PC-3 (cell line): ENCODE measurements at regions not wholly inside any gene's neighbourhood (a gene's known extent, or its start where the extent isn't known, plus 50 kb on each side); places are given as distances from the start of the nearest gene placed in this dataset.

Experiments
- EZH2 ChIP-seq: fragments of 300-600 bp; sonication (generic); IDR thresholded peaks from one replicate; pipeline ENCODE4 v1.6.1; 2017; ENCODE audit warnings: antibody characterized with exemption, mild to moderate bottlenecking, low read length; ENCODE audit not compliant: unreplicated experiment
- TF ChIP-seq, protein P1 (sequence below): fragments of 300-600 bp; sonication (generic); conservative IDR thresholded peaks from 2 replicates; pipeline ENCODE4 v1.5.1; 2017; ENCODE audit warnings: antibody characterized with exemption, low read depth, mild to moderate bottlenecking, low read length

GRCh38 chr7:96825285-96825684 lies 115.6 kb upstream of the SEM1 start:
- no peak for TF ChIP-seq EZH2
- TF ChIP-seq, protein P1, sequence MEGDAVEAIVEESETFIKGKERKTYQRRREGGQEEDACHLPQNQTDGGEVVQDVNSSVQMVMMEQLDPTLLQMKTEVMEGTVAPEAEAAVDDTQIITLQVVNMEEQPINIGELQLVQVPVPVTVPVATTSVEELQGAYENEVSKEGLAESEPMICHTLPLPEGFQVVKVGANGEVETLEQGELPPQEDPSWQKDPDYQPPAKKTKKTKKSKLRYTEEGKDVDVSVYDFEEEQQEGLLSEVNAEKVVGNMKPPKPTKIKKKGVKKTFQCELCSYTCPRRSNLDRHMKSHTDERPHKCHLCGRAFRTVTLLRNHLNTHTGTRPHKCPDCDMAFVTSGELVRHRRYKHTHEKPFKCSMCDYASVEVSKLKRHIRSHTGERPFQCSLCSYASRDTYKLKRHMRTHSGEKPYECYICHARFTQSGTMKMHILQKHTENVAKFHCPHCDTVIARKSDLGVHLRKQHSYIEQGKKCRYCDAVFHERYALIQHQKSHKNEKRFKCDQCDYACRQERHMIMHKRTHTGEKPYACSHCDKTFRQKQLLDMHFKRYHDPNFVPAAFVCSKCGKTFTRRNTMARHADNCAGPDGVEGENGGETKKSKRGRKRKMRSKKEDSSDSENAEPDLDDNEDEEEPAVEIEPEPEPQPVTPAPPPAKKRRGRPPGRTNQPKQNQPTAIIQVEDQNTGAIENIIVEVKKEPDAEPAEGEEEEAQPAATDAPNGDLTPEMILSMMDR = no peak
